Endodermal cell (in vitro differentiated cells): ENCODE measurements at regions not wholly inside any gene's neighbourhood (a gene's known extent, or its start where the extent isn't known, plus 50 kb on each side); places are given as distances from the start of the nearest gene placed in this dataset.

Experiments
- DNase-seq: peaks from one replicate; pipeline ENCODE4 v3.0.0-alpha.2; 2017
- H3K27ac ChIP-seq: 2 replicates; pipeline ENCODE4 v1.5.1; 2013; ENCODE audit warnings: mild to moderate bottlenecking, low read depth, low read length, moderate library complexity
- H3K27me3 ChIP-seq: 2 replicates; pipeline ENCODE4 v1.6.1; 2013; ENCODE audit warnings: mild to moderate bottlenecking, low read length, moderate library complexity; ENCODE audit not compliant: insufficient read depth, control insufficient read depth, poor library complexity, severe bottlenecking
- H3K36me3 ChIP-seq: 2 replicates; pipeline ENCODE4 v1.7.0; 2013; ENCODE audit warnings: mild to moderate bottlenecking, low read length, moderate library complexity; ENCODE audit not compliant: control insufficient read depth, insufficient read depth
- H3K4me1 ChIP-seq: one replicate; pipeline ENCODE4 v1.7.0; 2013; ENCODE audit warnings: low read length; ENCODE audit not compliant: control insufficient read depth, insufficient read depth
- H3K4me3 ChIP-seq: 2 replicates; pipeline ENCODE4 v1.5.1; 2013; ENCODE audit warnings: mild to moderate bottlenecking, low read length, moderate library complexity
- H3K9ac ChIP-seq: 2 replicates; pipeline ENCODE4 v1.6.1; 2013; ENCODE audit warnings: mild to moderate bottlenecking, low read length, moderate library complexity; ENCODE audit not compliant: poor library complexity, severe bottlenecking; ENCODE audit errors: extremely low read depth
- H3K9me3 ChIP-seq: 2 replicates; pipeline ENCODE4 v1.6.1; 2013; ENCODE audit warnings: mild to moderate bottlenecking, low read length, moderate library complexity; ENCODE audit not compliant: control insufficient read depth
- H3K27ac Mint-ChIP-seq: 2 replicates; pipeline ENCODE4 v1.8.0; 2020; ENCODE audit warnings: mixed read lengths
- H3K27me3 Mint-ChIP-seq: 2 replicates; pipeline ENCODE4 v1.8.0; 2021; ENCODE audit warnings: mild to moderate bottlenecking, mixed read lengths; ENCODE audit not compliant: insufficient read depth
- H3K36me3 Mint-ChIP-seq: 2 replicates; pipeline ENCODE4 v1.8.0; 2020; ENCODE audit warnings: low read depth, mixed read lengths
- H3K4me1 Mint-ChIP-seq: 2 replicates; pipeline ENCODE4 v1.8.0; 2020; ENCODE audit warnings: mixed read lengths
- H3K4me3 Mint-ChIP-seq: 2 replicates; pipeline ENCODE4 v1.8.0; 2020; ENCODE audit warnings: mild to moderate bottlenecking, moderate library complexity, mixed read lengths
- H3K9me3 Mint-ChIP-seq: 2 replicates; pipeline ENCODE4 v1.8.0; 2020; ENCODE audit warnings: mild to moderate bottlenecking, mixed read lengths
- CTCF ChIP-seq: fragments of 200-600 bp; sonication (generic); conservative IDR thresholded peaks from 2 replicates; pipeline ENCODE4 v1.5.0; 2021; ENCODE audit warnings: antibody characterized with exemption, mild to moderate bottlenecking
- WGBS, 2 experiments: methylation state at CpG; one replicate each; pipeline versions ENCODE4 v1.1.5 to v1.1.7; 2013; ENCODE audit warnings: missing lambda C conversion rate in 2 of 2, mixed read lengths in 1 of 2; ENCODE audit not compliant: insufficient coverage in 1 of 2, insufficient read length in 1 of 2; 5-methylcytosine and 5-hydroxymethylcytosine counted together

DNA sequence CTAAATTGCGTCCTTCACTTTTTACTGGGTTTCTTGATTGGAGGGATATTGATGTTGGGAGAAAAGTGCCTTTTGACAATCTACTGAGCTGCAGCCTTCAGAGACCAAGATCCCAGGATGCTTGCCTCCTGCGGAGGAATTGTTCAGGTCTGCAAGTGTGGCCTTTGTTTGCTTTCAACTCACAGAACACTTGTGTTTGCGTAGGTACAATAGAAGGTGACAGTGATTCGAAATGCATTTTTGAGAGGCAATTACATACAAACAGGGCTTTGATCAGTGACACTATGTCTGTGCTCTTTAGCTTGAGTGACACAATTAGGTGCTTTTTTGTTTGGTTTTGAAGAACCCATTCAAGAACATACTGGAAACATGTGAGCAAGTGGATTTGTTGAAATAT is 600.6 kb downstream of the QKI start:
- H3K27me3 Mint-ChIP-seq = no peaks in the 10 kb centered on the region
- H3K9me3 Mint-ChIP-seq = no peaks in the 10 kb centered on the region
- no peaks in the 10 kb centered on the region for H3K27me3 ChIP-seq
- WGBS, 2 experiments = 66 to 78% methylated on average over 4 of the region's 4 CpGs
- H3K27ac ChIP-seq = peak overlapping the region; percentile 81
- no peak for TF ChIP-seq CTCF
- H3K4me3 ChIP-seq = no peak overlapping the region
- H3K36me3 Mint-ChIP-seq = no peaks in the 10 kb centered on the region
- no peak for DNase-seq
- no peak overlapping the region for H3K4me3 Mint-ChIP-seq
- no peaks in the 10 kb centered on the region for H3K9me3 ChIP-seq
- no peak overlapping the region for H3K9ac ChIP-seq
- no peaks in the 10 kb centered on the region for H3K4me1 ChIP-seq
- peaks cover 2% of the 10 kb centered on the region for H3K4me1 Mint-ChIP-seq
- no peaks in the 10 kb centered on the region for H3K36me3 ChIP-seq
- no peak overlapping the region for H3K27ac Mint-ChIP-seq

DNA sequence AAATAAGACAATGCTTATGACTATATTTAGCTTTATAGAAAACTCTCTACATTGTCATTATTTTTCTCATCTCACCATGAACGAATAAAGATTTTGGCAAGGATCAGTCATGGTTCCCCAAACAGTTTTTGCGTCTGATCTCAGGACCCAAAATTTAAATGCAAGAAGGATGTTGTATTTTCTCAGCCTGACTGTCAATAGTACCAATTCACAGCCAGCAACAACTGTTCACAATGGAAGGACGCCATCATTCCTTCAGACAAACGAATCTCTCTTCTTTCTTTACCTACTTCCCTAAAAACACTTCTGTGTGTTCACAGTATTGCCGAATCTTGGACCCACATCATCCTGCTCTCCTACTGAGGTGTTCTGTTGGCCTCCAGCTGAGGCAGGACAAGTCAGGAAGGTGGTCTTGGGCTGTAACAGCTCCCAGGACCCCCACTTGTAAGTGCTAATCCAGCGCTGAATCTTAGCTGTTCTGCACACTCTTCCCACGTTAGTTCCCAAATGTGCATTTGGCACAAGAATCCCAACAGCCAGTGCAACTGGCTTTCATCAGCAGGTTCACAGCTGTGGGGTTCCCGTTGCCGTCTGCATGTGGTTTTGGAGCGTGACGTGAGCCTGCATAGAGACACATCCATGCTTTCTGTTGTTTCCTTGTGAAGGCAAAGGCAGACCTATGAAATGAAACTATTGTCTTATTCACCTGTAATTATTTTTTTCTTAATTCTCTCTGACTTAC is 600.0 kb downstream of the QKI start:
- Histone ChIP-seq H3K9me3 (no peaks in the 10 kb centered on the region), H3K36me3 (no peaks in the 10 kb centered on the region), H3K27me3 (no peaks in the 10 kb centered on the region), H3K4me3 (no peak overlapping the region), H3K4me1 (no peaks in the 10 kb centered on the region), H3K27ac (peak overlapping the region; percentile 81), H3K9ac (no peak overlapping the region)
- TF ChIP-seq CTCF = no peak
- Mint-ChIP-seq H3K27ac (no peak overlapping the region), H3K9me3 (no peaks in the 10 kb centered on the region), H3K4me3 (no peak overlapping the region), H3K27me3 (no peaks in the 10 kb centered on the region), H3K4me1 (peaks cover 2% of the 10 kb centered on the region), H3K36me3 (no peaks in the 10 kb centered on the region)
- 79 to 89% methylated on average over 7 to 11 of the region's 11 CpGs for WGBS, 2 experiments
- DNase-seq = no peak

- Mint-ChIP-seq H3K9me3 (no peaks in the 10 kb centered on the region), H3K27me3 (no peaks in the 10 kb centered on the region), H3K27ac (no peak overlapping the region), H3K4me1 (peaks cover 2% of the 10 kb centered on the region), H3K36me3 (no peaks in the 10 kb centered on the region), H3K4me3 (no peak overlapping the region)
- H3K4me1 ChIP-seq = no peaks in the 10 kb centered on the region
- no peak for DNase-seq
- no peaks in the 10 kb centered on the region for H3K9me3 ChIP-seq
- H3K4me3 ChIP-seq = no peak overlapping the region
- WGBS, 2 experiments = 95 to 100% methylated on average over 4 to 5 of the region's 5 CpGs
- TF ChIP-seq CTCF = no peak
- H3K27me3 ChIP-seq = no peaks in the 10 kb centered on the region
- H3K36me3 ChIP-seq = no peaks in the 10 kb centered on the region
- H3K27ac ChIP-seq = no peak overlapping the region
- H3K9ac ChIP-seq = no peak overlapping the region
These were observed 599.1 kb downstream of the QKI start for GRCh38 chr6:164013480-164014208.
